HG03045 (cell line): ENCODE measurements at regions not wholly inside any gene's neighbourhood (a gene's known extent, or its start where the extent isn't known, plus 50 kb on each side); places are given as distances from the start of the nearest gene placed in this dataset.

Source experiments
- ATAC-seq: cut with Tn5 transposase; IDR thresholded peaks from one replicate; pipeline ENCODE4 v1.9.1; 2021; ENCODE audit warnings: mild to moderate bottlenecking, moderate library complexity; ENCODE audit not compliant: unreplicated experiment

DNA sequence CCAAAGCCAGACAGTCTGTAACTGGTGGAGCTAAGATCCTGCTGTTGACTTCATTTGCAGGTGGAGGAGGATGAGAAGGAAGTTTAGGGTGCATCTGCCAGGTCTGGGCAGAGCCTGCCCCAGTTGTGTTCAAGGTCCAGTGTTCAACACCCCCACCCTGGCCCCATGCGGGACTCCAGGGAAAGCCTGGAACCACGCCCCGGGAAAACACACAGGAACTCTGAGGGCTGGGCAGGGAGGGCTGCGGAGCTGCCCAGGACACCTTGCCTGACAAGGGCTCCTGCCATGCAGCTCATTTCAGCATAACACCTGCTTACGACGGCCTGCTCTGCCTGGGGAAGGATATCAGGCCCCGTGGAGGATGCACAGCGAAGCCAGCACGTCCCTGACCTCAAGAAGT is 286.3 kb downstream of the XXYLT1 start:
- no peak for ATAC-seq

DNA sequence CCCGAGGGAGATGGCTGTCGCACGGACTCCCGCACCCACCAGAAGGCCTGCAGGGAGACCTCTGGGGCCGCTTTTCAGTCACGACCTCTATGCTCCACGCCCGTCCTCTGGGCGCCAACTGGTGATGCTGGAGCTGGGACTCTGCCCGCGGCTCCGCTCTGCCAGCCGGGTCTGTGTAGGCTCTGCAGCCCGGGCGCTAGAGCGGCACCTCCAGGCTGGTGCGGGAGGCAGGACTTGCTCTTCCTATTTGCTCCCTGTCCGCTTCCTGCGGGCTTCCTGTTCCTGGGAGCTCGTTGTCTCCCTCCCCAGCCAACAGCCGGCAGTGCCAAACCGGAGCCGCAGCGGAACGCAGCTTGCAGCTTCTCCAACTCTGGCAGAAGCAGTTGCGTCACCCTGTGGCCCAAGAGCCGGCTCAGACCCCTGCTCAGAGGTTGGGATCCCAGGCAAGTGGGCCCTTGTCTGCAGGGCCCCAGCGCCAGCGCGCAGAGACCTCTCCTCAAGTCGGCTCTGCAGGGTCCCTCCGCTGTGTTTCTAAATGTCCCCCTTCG is 285.9 kb downstream of the XXYLT1 start:
- ATAC-seq: no peak

DNA sequence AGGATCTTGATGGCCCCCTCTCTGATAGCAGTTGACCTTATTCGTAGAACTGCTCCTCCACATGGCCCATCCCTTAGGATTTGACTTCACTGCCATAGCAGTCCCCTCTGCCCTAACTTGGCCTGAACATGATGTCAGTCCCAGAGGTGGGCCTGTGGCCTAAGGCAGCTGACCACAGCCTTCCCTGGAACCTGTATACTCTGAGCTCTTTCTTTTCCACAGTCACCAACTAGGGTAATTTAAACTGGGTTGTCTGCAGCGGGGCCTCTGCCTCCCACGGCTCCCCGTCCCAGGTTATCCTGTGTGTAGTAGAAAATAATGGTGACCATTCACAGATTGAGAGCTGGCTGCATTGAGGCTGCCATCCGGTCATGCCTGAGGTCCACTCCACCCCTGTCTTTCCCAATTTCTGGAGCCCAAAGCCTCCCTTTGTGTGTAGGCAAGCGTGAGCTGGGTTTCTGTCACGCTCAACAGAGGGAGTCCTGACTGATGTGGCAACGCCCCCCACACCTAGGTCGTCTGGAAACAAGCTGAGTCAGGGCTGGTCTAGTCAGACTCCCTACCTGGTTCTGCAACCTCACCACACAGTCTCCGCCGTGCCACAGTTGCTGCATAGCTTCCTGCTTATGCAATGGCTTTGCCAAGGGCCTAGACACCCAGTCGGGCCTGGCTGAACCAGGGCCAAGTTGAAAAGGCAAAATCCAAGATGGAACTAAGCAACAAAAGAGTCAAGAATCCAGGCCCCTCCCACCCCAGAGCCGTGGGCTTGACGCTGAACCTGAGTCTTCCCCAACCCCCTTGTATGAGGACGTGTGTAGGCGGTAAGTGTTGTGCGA is 284.5 kb downstream of the XXYLT1 start:
- no peak for ATAC-seq

DNA sequence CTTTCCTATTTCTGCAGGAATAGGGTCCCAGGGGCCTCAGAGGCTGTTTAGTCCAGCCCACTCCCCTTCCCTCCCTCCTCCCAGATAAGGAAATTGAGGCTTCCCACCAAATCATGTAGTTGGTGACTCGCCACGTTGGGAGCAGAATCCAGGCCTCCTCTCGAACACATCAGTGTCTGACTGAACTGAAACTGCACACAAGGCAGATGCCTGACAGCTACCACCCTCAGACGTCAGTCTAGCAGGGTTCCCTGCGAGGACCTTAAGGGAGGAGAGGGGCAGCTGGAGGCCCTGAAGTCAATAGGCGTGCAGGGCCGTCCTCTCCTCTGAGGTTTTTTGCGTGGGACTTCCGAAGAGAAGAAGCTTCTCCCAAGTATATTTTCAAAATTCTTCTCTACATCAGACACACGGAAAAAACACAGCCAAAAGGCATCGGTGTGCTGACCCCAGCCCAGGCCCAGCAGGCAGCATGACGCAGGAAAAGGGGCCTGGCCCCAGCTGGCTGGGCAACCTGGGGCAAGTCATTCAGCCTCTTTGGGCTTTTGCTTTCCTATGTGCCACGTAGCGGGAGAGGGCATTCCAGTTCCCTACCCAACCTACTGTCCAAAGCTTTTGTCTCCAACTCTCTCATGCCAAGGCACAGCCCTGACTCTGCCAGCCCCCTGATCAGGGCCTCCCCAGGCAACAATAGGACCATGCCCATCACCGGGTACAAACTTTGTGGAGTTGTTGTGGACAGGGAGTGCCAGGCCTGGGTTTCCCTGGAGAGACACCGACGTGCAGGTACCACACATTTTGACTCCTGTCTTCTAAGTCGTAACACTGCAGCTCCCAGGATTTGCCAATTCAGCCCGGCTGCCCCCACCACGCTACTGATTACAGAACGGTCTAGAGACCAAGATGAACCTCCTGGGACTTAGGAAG is 283.1 kb downstream of the XXYLT1 start:
- no peak for ATAC-seq

DNA sequence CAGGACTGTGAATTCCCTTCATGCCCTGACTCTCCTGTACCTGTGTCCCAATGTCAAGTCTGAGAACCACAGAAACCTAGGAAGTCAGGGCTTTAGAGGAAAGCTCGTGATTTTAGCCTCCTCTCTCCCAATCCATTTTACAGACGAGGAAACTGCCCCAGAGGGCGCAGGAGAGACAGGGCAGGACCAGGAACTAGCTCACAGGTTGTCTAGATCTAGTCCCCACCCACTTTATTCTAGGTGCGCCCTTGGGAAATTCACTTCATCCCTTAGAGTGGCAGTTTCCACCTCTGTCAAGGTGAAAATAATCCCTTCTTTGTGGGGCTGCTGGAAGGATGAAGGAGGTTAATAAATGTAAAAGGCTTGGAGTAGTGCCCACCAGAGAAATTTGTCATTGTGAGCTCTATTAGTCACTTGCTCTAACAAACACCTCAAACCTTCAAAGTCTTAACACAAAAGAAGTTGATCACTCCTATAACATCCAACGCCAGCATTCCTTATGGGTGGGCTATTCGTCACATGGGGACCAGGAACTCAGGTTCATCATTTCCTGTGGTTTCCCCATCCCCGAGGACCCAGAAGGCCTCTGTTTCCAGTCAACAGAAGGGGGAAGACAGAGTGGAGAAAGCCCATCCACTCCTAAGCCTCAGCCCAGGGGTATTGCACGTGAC is 282.3 kb downstream of the XXYLT1 start:
- ATAC-seq: no peak

GRCh38 chr3:194989241-194989640 is 281.7 kb downstream of the XXYLT1 start:
- no peak for ATAC-seq

- ATAC-seq: no peak
These were observed 280.3 kb downstream of the XXYLT1 start for GRCh38 chr3:194990454-194991337.

DNA sequence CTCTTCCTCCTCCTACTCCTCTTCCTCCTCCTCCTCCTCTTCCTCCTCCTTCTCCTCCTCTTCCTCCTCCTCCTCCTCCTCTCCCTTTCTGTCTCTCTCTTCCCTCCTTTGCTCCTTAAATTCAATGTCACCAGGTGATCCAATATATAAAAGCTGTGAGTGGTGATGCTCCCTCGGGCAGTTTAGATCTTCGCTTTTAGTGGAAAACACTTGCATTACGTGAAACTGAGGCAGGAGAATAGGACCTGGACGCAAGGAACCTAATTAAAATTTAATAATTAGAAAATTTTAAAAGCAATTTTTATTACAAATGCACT is 279.7 kb downstream of the XXYLT1 start:
- ATAC-seq: no peak

GRCh38 chr3:194993896-194994295 is 277.1 kb downstream of the XXYLT1 start:
- ATAC-seq: no peak

DNA sequence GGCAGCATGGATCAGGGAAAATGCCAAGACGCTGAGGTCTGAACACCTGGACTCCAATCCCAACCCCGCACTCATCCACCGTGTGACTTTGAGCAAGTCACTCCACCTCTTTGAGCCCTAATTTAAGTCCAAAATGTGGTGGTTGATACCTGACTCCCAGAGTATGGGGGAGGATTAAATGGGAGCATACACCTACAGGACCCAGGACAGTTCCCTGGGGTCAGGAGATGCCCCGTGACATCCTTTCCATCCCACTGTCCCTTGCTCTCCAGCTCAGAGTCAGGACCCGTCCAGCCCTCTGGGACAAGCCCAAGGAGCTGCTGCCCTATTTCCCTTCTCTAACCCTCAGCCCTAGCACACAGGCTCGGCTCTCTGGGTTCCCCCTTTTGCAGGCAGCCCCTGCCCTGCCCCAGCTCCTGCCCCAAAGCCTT is 276.4 kb downstream of the XXYLT1 start:
- ATAC-seq: no peak

GRCh38 chr3:194995334-194995733 is 275.6 kb downstream of the XXYLT1 start:
- no peak for ATAC-seq

GRCh38 chr3:194995922-194996321 is 275.0 kb downstream of the XXYLT1 start:
- no peak for ATAC-seq

- ATAC-seq: no peak
These were observed 274.2 kb downstream of the XXYLT1 start for GRCh38 chr3:194996746-194997145.

GRCh38 chr3:194998417-194998816 is 272.5 kb downstream of the XXYLT1 start:
- no peak for ATAC-seq

GRCh38 chr3:194998948-194999347 is 272.0 kb downstream of the XXYLT1 start:
- no peak for ATAC-seq

DNA sequence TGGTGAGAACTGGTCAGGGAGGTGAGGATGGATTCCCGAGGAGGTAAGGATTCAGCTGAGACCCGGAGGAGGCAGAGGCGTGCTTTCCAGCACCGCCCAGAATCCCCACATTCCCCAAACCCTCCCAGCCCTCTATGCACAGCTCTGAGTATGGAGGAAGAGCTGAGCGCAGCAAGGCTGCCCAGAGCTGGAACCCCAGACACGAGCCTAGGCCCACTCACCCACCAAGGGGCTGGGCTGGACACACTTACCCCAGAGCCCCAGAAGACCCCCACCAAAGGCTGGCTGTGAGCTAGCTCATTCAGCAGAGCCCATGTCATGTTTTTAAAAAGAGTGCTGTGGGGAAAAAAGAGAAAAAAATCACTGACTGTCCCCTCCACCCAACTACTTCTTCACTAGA is 271.5 kb downstream of the XXYLT1 start:
- no peak for ATAC-seq

- ATAC-seq: no peak
These were observed 269.7 kb downstream of the XXYLT1 start for GRCh38 chr3:195001261-195001660.

DNA sequence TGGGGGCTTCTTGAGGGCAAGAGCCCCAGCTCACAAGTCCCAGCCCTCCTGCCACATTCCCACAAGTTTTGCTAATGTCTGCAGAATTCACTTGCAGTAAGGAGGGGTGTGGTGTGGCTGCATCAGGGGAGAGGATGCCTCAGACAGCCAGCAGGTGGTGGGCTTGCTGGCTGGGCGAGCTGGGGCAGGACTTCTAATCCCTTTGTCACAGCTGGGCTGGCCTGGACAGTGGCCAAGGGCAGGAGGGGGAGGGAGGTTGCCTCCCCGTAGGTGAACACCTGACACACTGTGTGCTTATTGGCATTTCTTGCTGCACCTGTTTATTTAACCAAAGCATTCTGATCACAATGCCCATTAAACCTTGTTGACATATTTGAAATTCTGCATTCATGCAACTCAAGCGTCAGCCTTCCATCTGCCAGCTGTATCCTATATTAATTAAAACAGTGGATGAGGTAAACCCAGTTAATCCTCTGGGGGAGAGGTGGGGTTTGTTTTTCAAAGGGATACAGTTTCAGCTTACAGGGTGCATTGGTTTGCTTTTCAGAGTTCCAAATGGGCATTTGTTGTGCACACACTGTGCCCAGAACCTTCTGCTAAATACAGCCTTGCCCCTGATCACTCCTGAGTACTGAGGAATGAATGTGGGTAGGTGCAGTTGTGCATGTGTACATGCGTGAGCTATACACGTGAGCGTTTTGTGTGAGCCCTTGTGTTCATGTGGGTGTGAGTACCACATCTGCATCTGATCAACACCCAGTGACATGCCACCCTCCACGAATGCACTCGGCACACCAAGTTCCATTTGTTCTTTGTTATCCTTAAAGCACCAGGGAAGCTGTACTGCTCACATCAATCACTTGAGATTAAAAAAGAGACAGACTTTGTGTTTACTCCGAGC is 268.7 kb downstream of the XXYLT1 start:
- no peak for ATAC-seq
